Ureter (tissue), 1 donor: ENCODE measurements at regions not wholly inside any gene's neighbourhood (a gene's known extent, or its start where the extent isn't known, plus 50 kb on each side); places are given as distances from the start of the nearest gene placed in this dataset.
"Not testable (repeated sequence)": the region's sequence is repeated elsewhere in the genome, so short reads cannot be mapped to it uniquely, and the experiment has no call there.

ENCODE experiments used
- DNase-seq: peaks from one replicate; pipeline ENCODE4 v3.0.0-alpha.2; 2020; ENCODE audit warnings: low spot score
- donor health status: DM: yes; HTN: yes; CAD: no.

DNA sequence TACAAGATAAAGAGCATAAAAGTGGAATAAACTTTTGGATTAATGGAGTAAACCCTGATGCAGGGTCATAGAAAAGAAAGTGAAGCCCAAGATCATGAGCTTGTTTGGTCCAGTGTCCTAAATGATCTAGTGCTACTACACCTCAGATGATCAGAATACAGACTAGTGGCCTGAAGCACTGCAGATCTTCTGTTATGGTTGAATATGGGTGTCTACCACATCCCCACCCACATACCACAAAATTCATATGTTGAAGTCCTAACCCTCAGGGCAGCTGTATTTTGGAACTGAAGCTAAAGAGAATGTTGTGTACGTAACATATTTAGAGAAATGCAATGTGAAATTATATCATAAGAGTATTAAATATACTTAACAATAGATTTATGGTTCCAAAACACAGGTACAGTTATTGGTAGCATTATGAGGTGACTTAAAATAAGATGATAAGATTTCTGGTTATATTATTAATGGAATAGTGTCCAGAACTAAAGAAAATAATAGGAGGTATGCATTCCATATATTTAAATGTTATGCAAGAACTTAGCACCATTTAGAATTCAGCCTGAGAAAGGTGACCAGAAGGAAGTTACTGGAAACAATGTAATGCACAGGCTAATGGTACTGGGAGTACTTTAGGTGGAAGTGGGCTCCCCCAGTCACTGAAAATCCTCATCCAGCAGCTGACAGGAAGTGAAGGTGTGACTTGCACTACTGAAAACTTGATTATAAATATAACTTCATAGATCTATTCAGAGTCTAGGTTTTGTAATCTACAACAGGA lies 1155.1 kb downstream of the TAF11L14 start:
- DNase-seq, result no peak

DNA sequence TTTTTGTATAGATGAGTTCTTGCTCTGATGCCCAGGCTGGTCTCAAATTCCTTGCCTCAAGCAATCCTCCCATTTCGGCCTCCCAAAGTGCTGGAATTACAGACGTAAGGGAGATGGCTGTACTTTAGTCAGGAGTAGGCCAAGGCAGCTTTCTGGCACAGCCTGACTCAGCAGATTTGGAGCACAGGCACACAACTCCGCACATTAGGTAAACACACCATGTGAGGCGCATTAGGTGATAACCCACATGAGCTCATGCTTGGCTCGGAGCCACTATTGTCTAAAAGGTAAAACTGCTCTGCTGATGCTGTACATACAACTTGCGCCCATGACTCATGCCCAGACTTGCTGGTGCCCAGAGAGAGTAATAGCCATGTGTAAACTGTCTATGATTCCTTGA lies 1157.9 kb downstream of the TAF11L14 start:
- DNase-seq, result no peak

DNA sequence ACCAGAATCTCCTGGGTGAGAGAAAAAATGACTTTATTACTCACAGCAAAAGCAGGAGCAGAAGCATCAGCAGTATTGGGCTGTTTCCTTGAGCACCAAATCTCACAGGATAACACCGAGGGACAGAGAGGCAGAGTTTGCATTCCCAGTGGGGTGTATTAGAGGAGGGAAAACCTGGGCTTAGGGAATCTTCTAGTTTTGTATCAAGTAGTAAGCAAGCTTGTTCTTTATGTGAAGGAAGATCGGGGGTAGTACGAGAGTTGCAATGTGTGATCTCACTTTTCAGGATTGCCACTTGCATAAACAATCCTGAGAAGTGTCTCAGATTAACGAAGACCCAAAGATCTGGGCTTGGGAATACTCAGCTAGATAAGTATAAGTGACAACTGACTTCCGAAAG lies 1163.0 kb downstream of the TAF11L14 start:
- DNase-seq, result no peak

DNA sequence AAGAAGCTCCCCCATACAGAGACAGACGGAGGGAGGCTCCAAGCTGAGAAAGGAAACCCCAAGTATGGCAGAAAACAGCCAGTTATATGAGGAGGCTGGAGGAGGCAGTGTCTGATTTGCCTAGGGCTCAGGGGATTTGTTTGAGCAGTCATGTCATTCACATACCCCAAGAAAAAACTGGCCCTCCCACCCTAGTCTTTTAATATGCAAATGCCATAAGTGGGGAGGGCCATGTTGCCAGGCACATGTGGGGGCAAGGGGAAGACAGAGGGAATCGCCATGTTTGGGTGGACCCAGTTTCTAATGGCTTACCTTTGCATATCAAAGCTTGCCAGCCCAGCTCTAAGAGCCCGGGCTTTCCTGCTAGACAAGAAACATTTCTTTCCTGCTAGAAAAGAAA lies 1163.8 kb downstream of the TAF11L14 start:
- DNase-seq, result no peak

DNA sequence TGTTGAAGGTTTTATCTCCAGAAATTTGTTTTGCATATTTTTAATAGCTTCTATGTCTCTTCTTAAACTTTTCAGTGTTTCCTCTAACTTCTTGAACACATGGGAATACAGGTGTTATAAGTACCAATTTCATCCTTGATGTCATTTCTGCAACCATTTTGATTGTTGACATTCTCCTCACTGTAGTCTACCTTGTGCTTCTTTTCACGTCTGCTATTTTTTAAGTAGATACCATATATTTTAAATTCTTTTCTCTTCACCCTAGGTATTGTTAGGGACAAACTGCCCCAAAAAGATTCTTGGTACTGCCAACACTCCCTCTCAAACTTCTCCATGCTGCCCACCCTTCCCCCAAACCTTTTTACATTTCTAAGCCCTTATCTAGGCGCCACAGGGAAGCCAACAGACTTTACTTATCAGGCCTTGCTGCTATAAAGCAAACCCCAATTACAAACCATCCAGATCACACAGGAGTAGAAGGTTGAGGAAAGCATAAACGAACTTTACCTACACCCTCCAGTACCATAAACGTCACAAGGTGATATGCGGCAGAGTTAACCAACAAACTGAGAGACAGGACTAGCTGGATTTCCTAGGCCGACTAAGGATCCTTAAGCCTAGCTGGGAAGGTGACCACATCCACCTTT lies 1165.3 kb downstream of the TAF11L14 start:
- DNase-seq, result no peak

DNA sequence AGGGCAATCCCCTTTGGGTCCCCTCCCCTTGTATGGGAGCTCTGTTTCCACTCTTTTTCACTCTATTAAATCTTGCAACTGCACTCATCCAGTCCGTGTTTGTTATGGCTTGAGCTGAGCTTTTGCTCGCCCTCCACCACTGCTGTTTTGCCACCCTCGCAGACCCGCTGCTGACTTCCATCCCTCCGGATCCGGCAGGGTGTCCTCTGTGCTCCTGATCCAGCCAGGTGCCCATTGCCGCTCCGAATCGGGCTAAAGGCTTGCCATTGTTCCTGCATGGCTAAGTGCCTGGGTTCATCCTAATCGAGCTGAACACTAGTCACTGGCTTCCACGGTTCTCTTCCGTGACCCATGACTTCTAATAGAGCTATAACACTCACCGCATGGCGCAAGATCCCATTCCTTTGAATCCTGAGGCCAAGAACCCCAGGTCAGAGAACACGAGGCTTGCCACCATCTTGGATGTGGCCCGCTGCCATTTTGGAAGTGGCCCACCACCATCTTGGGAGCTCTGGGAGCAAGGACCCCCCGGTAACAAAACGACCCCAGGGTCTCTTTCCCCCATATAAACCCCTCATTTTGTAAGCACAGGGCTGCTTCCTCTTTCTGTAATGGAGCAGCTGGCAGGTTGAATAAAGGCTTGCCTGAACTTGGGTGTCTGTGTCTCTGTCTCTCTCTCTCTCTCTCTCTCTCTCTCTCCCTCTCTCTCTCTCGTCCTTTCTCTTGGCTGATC lies 1166.2 kb downstream of the TAF11L14 start:
- no peak for DNase-seq

DNA sequence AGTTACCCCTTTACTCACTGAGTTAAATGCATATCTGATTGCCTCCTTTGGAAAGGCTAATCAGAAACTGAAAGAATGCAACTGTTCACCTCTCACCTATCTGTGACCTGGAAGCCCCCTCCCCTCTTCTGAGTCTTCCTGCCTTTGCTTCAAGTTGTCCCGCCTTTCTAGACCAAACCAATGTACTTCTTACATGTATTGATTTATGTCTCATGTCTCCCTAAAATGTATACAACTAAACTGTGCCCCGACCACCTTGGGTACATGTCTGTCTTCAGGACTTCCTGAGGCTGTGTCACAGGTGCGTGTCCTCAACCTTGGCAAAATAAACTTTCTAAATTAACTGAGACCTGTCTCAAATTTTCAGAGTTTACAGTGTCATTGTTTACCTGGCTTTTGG lies 1167.2 kb downstream of the TAF11L14 start:
- DNase-seq, result not testable (repeated sequence)

DNA sequence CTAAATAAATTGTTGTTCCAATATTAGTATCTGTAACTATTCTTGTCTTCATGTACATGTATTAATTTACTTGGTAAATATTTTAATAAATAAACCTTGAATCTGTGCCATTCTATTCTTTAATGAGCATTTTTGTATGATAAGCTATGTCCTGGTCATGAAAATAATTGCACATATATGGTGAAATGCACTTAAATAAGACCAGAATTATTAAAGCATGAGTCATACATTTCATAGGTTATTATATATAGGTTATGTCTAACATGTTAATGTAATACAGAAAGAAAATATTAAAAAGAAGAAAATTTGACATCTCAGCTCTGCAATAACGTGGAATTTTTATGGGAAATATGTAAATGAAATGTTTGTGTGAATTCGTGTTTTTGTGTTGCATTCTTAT lies 1168.1 kb downstream of the TAF11L14 start:
- no peak for DNase-seq

DNA sequence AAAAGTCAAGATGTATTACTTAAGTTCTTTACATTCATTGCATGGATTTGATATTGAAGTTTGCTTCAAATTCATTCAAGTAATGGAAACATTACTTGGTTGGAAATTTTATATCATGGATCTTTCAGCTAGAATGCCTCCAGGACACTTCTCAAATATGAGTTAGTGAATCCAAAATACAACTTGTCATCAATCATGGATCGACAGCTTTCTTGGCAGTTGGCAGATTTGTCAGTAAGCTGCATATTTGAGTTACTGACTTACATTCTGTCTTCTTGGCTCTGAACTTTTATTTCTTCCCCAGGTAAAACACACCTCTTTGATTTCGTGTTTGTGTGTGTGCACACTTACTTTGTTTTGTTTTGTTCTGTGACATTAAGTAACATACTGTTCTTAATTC lies 1171.1 kb downstream of the TAF11L14 start:
- no peak for DNase-seq

DNA sequence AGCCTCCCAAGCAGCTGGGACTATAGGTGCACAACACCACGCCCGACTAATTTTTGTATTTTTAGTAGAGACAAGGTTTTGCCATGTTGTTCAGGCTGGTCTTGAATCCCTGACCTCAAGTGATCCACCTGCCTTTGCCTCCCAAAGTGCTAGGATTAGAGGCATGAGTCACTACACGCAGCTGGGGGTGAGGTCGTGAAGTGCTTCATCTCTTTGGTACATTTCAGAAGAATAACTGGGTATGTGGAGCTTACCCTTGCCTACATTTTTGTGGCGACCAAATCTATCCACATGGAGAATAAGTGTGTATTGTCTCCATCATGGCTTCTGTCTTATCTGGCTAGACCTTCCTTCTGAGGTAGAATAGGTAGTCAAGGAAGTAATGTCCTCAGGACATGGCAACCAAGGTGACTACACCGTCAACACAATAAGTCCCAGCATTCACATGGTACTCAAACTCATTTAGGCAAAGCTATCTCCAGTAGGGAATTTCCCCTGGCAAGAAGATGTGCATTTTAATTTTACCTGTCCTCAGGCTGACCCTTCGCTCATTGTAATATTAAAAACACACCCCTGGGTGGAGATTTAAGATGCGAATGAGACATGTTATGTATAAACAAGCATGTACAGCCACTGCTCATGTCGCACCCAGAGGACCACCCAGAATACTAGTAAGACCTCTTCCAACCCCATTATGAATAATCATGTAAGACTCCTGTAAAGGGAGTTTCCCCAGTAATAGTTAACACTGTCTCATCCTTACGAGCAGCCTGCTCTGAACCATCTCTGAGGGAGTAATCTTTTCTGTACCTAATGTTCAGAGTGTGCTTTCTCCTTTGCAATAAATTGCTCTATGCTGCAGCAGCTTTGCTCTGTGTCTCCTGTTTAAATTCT lies 1173.2 kb downstream of the TAF11L14 start:
- no peak for DNase-seq

DNA sequence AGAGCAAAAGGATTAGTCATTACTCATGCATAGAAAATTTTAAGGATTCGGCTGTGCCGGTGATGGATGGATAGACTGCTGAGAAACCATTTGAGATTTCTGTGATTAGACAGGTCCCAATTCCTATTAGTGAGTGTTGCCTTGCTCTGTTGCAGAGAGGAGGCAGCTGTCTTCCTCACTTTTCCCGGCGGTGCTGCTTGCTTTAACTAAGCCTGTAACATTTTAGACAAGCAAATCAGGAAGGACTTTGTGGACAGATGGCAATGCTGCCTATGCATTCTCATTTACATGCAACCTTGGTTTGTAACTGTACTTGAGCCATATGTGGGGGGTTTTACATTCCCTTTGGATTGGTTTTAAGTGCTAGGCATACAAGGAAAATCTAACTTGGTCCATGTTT lies 1176.3 kb downstream of the CDH18 start:
- no peak for DNase-seq

DNA sequence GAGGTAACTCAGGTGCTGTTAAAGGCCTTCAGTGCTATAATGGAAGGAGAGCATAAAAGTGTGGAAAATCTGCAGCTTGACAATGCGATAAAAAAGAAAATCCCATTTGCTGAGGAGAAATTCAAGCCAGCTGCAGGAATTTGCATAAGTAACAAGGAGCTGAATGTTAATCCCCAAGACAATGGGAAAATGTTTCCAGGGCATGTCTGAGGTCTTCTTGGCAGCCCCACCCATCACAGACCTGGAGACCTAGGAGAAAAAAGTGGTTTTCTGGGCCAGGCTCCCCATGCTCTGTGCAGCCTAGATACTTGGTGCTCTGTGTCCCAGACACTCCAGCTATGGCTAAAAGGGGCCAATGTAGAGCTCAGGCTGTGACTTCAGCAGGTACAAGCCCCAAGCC lies 1159.6 kb downstream of the CDH18 start:
- DNase-seq, result no peak

DNA sequence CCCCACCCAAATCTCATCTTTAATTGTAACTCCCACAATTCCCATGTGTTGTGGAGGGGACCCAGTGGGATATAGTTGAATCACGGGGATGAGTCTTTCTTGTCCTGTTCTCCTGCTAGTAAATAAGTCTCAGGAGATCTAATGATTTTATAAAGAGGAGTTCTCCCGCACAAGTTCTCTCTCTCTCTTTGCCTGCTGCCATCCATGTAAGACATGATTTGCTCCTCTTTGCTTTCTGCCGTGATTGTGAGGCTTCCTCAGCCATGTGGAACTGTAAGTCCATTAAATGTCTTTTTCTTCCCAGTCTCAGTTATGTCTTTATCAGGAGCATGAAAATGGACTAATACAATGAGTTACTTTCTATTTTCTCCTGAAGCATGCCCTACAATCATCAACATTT lies 1158.5 kb downstream of the CDH18 start:
- no peak for DNase-seq

DNA sequence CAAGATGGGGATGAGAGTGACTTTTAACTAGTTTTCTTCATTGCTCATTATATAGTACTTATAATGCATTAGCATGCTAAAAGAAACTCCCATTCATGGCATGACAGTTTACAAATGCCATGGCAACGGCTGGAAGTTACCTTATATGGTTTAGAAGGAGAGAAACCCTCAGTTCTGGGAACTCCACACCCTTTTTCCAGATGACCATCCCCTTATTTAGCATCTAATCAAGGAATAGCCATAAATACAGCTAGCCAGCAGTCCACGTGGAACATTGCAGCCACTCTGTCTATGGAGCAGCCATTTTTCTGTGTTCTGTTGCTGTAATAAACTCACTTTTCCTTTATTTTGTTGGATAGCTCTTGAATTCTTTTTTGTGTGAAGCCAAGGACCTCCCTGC lies 1137.8 kb downstream of the CDH18 start:
- no peak for DNase-seq

DNA sequence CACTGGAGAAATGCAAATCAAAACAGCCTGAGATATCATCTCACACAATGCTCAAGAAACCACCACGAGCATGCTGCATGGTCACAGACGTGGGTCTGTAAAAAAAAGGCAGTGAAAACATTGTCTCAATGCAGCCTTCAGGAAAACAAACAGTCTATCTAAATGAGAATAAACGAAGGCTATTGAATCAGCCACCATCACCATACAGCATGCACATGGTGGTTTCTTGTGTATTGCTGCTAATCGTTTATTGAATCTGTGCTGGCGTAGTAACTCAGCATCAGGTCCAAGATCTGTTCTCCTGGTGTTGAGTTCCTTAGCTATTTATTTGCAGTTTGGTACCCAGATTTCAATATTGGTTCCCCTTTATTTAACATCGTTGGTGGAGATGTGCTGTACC lies 1115.0 kb downstream of the CDH18 start:
- no peak for DNase-seq

DNA sequence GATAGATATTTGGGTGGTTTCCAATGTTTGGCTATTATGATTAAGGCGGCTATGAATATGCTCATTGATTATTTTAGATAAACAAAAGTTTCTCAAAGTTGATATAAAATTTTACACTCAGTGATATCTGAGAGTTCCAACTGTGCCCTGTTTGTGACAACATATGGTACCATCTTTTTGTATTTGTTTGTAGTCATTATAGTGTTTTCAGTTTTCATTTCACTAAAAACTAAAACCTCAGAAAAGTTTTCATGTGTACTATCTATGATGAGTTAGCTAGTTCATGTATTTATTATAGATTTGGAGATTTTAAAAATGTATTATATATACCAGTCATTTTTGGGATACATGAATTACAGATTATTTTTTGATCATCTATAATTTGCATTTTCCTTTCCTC lies 1111.4 kb downstream of the CDH18 start:
- no peak for DNase-seq

DNA sequence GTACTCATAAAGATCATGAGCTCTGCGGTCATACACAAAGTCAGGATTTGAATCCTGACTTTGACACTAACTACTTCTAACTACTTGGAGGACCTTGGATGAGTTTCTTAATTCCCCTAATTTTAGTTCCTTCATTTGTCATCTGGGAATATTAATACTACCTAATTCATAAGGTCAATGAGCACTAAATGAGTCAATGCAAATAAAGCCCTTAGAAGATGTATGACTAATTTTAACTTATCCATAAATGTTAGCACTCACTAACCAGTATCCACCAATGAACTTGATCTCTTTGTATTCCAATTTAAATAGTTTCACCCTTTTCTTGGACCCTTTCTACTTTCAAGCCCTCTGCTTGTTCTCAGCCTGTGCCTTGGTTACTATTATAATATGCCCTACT lies 1106.4 kb downstream of the CDH18 start:
- DNase-seq, result no peak

DNA sequence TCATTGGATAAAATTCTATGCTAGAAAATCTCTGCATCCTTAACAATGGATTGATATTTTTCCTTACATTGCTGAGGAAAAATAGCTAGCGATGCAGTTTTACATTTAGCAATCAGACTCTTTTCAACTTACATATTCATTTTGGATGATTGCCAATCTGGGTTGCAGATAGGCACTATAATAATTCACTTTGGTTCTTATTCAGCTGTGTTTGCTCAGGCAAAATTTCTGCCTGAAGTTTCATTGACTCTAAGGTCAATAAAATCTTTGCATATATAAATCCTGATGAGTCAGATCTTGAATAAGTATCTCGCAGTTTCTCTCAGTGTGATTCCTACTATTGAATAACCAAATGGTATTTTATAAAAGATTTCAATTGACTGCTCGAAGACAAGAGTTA lies 1105.8 kb downstream of the CDH18 start:
- DNase-seq, result no peak

DNA sequence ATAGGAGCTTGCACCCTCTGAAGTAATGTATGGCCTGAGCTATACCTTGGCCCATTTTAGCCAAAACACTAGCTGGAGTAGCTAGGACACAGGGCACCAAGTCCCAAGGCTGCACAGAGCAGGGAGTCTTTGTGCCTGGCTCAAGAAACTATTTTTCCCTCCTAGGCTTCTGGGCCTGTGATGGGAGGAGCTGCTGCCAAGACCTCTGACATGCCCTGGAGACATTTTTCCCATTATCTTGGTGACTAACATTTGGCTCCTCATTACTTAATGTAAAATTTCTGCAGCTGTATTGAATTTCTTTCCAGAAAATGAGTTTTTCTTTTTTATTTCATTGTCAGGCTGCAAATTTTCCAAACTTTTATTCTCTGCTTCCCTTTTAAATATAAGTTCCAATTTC lies 1099.2 kb downstream of the CDH18 start:
- DNase-seq, result no peak

DNA sequence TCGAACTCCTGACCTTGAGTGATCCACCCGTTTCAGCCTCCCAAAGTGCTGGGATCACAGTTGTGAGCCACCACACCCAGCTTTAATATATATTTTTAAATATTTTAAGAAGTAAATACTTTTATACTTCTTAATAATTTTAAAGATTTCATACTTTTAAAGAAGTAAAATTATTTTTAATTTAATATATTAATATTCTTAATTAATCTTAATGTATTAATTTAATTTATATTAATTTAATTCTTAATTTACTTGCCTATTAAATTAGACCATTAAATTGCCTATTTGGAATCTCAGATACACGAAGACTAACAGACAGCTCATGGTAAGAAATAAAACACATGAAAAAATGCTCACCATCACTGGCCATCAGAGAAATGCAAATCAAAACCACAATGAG lies 1087.4 kb downstream of the CDH18 start:
- no peak for DNase-seq

DNA sequence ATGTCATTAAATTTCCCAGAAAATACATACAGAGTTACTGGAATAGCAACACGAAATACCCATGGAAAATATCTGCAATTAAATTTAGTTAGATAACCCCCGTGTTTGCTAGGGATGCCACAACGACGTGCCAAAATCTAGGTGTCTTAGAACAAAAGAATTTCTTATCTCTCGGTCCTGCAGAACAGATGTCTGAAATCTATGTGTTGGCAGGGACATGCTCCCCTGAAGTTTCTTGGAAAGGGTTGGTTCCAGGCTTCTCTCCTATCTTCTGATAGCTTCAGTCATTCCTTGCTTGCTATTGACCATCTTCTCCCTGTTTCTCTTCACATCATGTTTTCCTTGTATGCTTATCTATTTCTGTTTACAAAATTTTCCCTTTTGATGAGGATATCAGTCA lies 1067.0 kb downstream of the CDH18 start:
- DNase-seq, result no peak

DNA sequence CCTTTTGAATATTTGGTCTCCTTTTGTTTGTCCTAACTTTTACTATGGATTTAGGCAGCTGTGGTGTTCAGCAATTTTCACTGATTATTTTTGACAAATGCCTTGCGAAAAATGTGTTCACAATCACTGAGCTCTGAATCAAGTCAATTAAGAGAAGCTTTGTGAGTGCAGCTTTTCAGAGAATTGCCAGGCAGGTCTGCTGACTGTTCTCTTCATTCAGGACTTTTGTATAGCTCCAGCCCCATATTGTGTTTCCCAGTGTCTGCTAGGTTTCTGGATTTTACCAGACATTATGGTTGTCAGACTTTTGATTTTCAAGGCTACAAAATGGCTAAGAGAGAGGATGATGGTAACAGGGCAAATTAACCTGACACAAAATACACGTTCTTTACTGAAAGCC lies 1055.9 kb downstream of the CDH18 start:
- DNase-seq, result no peak
